ENCODE measurements at regions not wholly inside any gene's neighbourhood (a gene's known extent, or its start where the extent isn't known, plus 50 kb on each side); places are given as distances from the start of the nearest gene placed in this dataset.

DNA sequence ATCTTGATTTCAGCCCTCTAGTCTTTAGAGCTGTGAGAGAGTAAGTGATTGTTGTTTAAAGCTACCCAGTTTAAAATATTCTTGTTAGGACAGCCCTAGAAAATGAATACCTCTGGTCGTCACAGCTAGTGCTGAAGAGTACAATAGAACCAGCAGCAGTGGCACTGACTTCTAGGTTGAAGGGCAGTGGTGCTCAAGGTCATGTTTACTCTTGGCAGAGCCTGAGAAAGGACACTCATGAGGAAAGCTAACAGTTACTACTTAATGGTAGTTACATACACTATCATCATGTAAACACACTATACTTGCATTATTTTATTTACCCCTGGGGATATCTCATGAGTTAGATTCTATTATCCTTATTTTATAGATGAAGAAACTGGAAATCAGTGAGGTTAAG is 323.0 kb downstream of the SH2D4B start:
- no peak overlapping the region for H3K4me3 ChIP-seq (replicated peaks in 1 of 4; ENCODE audit: control extremely low read depth in 1 of 4, insufficient read depth in 1 of 4, low read depth in 3 of 4, low read length in 4 of 4)
- H3K9ac ChIP-seq (ENCODE audit: insufficient read depth, low read length) = no peak overlapping the region
- H3K4me2 ChIP-seq (ENCODE audit: extremely low read depth, insufficient read depth, low read length) = no peak overlapping the region
- no peaks in the 10 kb centered on the region for H3K4me1 ChIP-seq (ENCODE audit: control insufficient read depth, extremely low read depth, insufficient read depth, low read length)
- no peaks in the 10 kb centered on the region for H3K9me3 ChIP-seq (ENCODE audit: control insufficient read depth, insufficient read depth, low read depth, low read length)
- TF ChIP-seq, protein P1, sequence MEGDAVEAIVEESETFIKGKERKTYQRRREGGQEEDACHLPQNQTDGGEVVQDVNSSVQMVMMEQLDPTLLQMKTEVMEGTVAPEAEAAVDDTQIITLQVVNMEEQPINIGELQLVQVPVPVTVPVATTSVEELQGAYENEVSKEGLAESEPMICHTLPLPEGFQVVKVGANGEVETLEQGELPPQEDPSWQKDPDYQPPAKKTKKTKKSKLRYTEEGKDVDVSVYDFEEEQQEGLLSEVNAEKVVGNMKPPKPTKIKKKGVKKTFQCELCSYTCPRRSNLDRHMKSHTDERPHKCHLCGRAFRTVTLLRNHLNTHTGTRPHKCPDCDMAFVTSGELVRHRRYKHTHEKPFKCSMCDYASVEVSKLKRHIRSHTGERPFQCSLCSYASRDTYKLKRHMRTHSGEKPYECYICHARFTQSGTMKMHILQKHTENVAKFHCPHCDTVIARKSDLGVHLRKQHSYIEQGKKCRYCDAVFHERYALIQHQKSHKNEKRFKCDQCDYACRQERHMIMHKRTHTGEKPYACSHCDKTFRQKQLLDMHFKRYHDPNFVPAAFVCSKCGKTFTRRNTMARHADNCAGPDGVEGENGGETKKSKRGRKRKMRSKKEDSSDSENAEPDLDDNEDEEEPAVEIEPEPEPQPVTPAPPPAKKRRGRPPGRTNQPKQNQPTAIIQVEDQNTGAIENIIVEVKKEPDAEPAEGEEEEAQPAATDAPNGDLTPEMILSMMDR (conservative IDR thresholded peaks at IDR 0.05 in 1 of 2, IDR thresholded peaks at IDR 0.05 in 1 of 2; ENCODE audit: low read depth in 1 of 2, low read length in 2 of 2) = no peak
- no peak for TF ChIP-seq EZH2 (IDR thresholded peaks at IDR 0.05; ENCODE audit: low read length, missing control alignments)
- DNase-seq (ENCODE audit: low read depth in 2 of 2) = no peak
- H3K36me3 ChIP-seq (ENCODE audit: control insufficient read depth, insufficient read depth, low read length) = no peaks in the 10 kb centered on the region
- H2AFZ ChIP-seq (ENCODE audit: low read length) = no peak overlapping the region
- H3K79me2 ChIP-seq (ENCODE audit: control insufficient read depth, insufficient read depth, low read length) = no peaks in the 10 kb centered on the region
- H3K27ac ChIP-seq (ENCODE audit: insufficient read depth, low read length) = no peak overlapping the region
- H4K20me1 ChIP-seq (ENCODE audit: control insufficient read depth, extremely low read depth, insufficient read depth, low read length) = no peaks in the 10 kb centered on the region
- H3K27me3 ChIP-seq (ENCODE audit: control insufficient read depth, insufficient read depth, low read length) = no peaks in the 10 kb centered on the region

DNA sequence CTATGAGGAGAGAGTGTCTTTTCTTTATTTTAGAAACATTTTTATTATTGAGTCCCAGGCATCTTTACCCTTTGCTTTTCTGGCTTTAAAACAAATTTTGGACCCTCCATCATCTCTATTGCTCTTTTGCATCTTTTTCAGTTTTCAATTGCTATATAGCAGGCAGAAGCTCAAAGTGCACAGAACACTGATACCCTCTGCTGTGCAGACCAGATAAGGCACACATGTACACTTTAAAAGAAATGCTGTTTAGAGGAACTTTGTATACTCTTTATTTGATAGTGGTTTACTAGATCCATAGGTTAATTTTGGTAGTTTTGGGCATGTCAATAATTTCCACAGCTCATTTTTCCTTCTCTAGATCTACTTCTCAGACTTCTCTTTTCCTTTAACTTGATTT is 324.2 kb downstream of the SH2D4B start:
- no peaks in the 10 kb centered on the region for H3K9me3 ChIP-seq (ENCODE audit: control insufficient read depth, insufficient read depth, low read depth, low read length)

DNA sequence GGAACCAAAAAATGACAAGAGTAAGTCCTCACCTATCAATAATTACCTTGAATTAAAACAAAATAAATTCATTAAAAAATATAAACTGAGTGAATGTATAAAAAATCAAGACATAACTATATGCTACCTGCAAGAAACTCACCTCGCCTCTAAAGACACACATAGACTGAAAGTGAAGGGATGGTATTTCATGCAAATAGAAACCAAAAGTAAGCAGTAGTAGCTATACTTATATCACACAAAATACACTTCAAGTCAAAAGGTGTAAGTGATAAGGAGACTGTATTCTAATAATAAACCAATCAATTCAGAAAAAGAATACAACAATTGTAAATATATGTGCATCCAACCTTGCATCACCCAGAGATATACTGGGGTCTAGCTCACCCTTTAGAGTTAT is 332.6 kb downstream of the SH2D4B start:
- Histone ChIP-seq H3K36me3 (ENCODE audit: control insufficient read depth, insufficient read depth, low read length) (no peaks in the 10 kb centered on the region), H3K4me2 (ENCODE audit: extremely low read depth, insufficient read depth, low read length) (no peak overlapping the region), H3K27ac (ENCODE audit: insufficient read depth, low read length) (no peak overlapping the region), H3K4me3 (replicated peaks in 1 of 4; ENCODE audit: control extremely low read depth in 1 of 4, insufficient read depth in 1 of 4, low read depth in 3 of 4, low read length in 4 of 4) (no peak overlapping the region), H3K27me3 (ENCODE audit: control insufficient read depth, insufficient read depth, low read length) (no peaks in the 10 kb centered on the region), H4K20me1 (ENCODE audit: control insufficient read depth, extremely low read depth, insufficient read depth, low read length) (no peaks in the 10 kb centered on the region), H3K4me1 (ENCODE audit: control insufficient read depth, extremely low read depth, insufficient read depth, low read length) (no peaks in the 10 kb centered on the region), H2AFZ (ENCODE audit: low read length) (no peak overlapping the region), H3K9ac (ENCODE audit: insufficient read depth, low read length) (no peak overlapping the region), H3K79me2 (ENCODE audit: control insufficient read depth, insufficient read depth, low read length) (no peaks in the 10 kb centered on the region), H3K9me3 (ENCODE audit: control insufficient read depth, insufficient read depth, low read depth, low read length) (no peaks in the 10 kb centered on the region)
- TF ChIP-seq EZH2 (IDR thresholded peaks at IDR 0.05; ENCODE audit: low read length, missing control alignments) = no peak
- TF ChIP-seq, protein P1 (conservative IDR thresholded peaks at IDR 0.05 in 1 of 2, IDR thresholded peaks at IDR 0.05 in 1 of 2; ENCODE audit: low read depth in 1 of 2, low read length in 2 of 2) = no peak
- no peak for DNase-seq (ENCODE audit: low read depth in 2 of 2)

More for the DNA sequence above, 324.2 kb downstream of the SH2D4B start:
- no peak for DNase-seq (ENCODE audit: low read depth in 2 of 2)
- Histone ChIP-seq H3K4me2 (ENCODE audit: extremely low read depth, insufficient read depth, low read length) (no peak overlapping the region), H3K4me1 (ENCODE audit: control insufficient read depth, extremely low read depth, insufficient read depth, low read length) (no peaks in the 10 kb centered on the region), H2AFZ (ENCODE audit: low read length) (no peak overlapping the region), H3K36me3 (ENCODE audit: control insufficient read depth, insufficient read depth, low read length) (no peaks in the 10 kb centered on the region), H3K4me3 (replicated peaks in 1 of 4; ENCODE audit: control extremely low read depth in 1 of 4, insufficient read depth in 1 of 4, low read depth in 3 of 4, low read length in 4 of 4) (no peak overlapping the region), H3K79me2 (ENCODE audit: control insufficient read depth, insufficient read depth, low read length) (no peaks in the 10 kb centered on the region), H3K9ac (ENCODE audit: insufficient read depth, low read length) (no peak overlapping the region), H3K27ac (ENCODE audit: insufficient read depth, low read length) (no peak overlapping the region), H3K27me3 (ENCODE audit: control insufficient read depth, insufficient read depth, low read length) (no peaks in the 10 kb centered on the region), H4K20me1 (ENCODE audit: control insufficient read depth, extremely low read depth, insufficient read depth, low read length) (no peaks in the 10 kb centered on the region)
- TF ChIP-seq, protein P1 (conservative IDR thresholded peaks at IDR 0.05 in 1 of 2, IDR thresholded peaks at IDR 0.05 in 1 of 2; ENCODE audit: low read depth in 1 of 2, low read length in 2 of 2) = no peak
- TF ChIP-seq EZH2 (IDR thresholded peaks at IDR 0.05; ENCODE audit: low read length, missing control alignments) = no peak

Data from fibroblast of lung (primary cell).